ENCODE measurements at regions not wholly inside any gene's neighbourhood (a gene's known extent, or its start where the extent isn't known, plus 50 kb on each side); places are given as distances from the start of the nearest gene placed in this dataset.

DNA sequence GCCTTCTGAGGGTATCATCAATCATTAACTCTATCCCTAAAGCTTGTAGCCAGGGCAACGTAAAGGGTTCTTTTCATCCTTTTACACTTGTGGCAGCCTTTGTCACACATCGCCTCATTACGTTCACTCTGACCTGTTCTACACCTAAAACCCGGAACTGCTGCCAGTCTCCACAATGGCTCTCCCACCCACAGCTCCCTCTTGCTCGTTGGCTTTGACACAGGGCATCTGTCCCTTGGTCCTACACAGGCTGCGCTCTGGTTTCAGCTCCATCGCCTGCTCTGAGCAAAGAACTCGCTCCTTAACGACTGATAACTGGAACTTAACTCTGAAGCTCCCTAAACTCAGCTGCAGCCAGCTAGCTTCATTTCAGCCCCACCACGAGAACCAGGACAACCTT, 112.8 kb upstream of the CTNND2 start:
- H3K4me1 ChIP-seq: no peaks in the 10 kb centered on the region
- no peak for TF ChIP-seq Cebpa-rat (IDR thresholded peaks at IDR 0.05)
- H3K36me3 ChIP-seq: no peaks in the 10 kb centered on the region
- H3K9ac ChIP-seq: no peak overlapping the region
- H4K20me1 ChIP-seq: no peaks in the 10 kb centered on the region
- H3K4me3 ChIP-seq: no peak overlapping the region
- no peaks in the 10 kb centered on the region for H3K9me3 ChIP-seq (replicated peaks in 1 of 11)
- H3K27ac ChIP-seq: no peak overlapping the region
- no peak overlapping the region for H3K4me2 ChIP-seq
- no peaks in the 10 kb centered on the region for H3K27me3 ChIP-seq

- no peaks in the 10 kb centered on the region for H3K36me3 ChIP-seq
- no peaks in the 10 kb centered on the region for H4K20me1 ChIP-seq
- H3K4me3 ChIP-seq: no peak overlapping the region
- no peak overlapping the region for H3K4me2 ChIP-seq
- no peaks in the 10 kb centered on the region for H3K27me3 ChIP-seq
- no peaks in the 10 kb centered on the region for H3K9me3 ChIP-seq (replicated peaks in 1 of 11)
- H3K27ac ChIP-seq: no peak overlapping the region
- no peak for TF ChIP-seq Cebpa-rat (IDR thresholded peaks at IDR 0.05)
- no peak overlapping the region for H3K9ac ChIP-seq
- H3K4me1 ChIP-seq: no peaks in the 10 kb centered on the region
Measured at GRCh38 chr5:12016159-12016746, 112.0 kb upstream of the CTNND2 start.

DNA sequence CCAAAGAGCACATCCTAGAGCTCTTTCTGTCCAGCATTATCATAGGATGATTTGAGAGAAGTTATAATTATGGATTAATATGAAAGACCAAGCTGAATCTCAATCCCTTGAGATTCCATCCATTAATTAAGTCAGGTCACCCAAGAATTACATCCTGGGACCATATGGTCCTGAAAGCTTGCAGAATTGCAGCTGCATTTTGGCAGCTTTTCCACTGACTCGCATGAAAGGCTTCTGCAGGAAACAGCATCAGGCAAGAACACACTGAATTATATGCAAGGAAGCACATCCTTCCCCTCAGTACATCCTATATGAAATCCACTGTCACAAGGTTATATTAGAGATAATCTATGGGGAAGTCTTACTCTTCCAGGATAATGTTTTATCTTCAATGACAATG, 109.1 kb upstream of the CTNND2 start:
- no peaks in the 10 kb centered on the region for H4K20me1 ChIP-seq
- H3K4me1 ChIP-seq: no peaks in the 10 kb centered on the region
- no peaks in the 10 kb centered on the region for H3K27me3 ChIP-seq
- no peaks in the 10 kb centered on the region for H3K36me3 ChIP-seq
- H3K4me3 ChIP-seq: no peak overlapping the region
- H3K27ac ChIP-seq: no peak overlapping the region
- no peak for TF ChIP-seq Cebpa-rat (IDR thresholded peaks at IDR 0.05)
- H3K9me3 ChIP-seq (replicated peaks in 1 of 11): peaks cover 6 to 12% (median 9%) of the 10 kb centered on the region in 11 experiments; a peak in 21 of 22 replicates
- no peak overlapping the region for H3K4me2 ChIP-seq
- no peak overlapping the region for H3K9ac ChIP-seq

- H4K20me1 ChIP-seq: no peaks in the 10 kb centered on the region
- H3K4me1 ChIP-seq: peaks cover 0 to 7% (median 0%) of the 10 kb centered on the region in 10 experiments; a peak in 2 of 20 replicates
- no peak overlapping the region for H3K27ac ChIP-seq
- H3K4me3 ChIP-seq: no peak overlapping the region
- peaks cover 0 to 14% (median 6%) of the 10 kb centered on the region in 11 experiments; a peak in 12 of 22 replicates for H3K9me3 ChIP-seq (replicated peaks in 1 of 11)
- H3K9ac ChIP-seq: no peak overlapping the region
- no peak overlapping the region for H3K4me2 ChIP-seq
- H3K36me3 ChIP-seq: no peaks in the 10 kb centered on the region
- no peaks in the 10 kb centered on the region for H3K27me3 ChIP-seq
- TF ChIP-seq Cebpa-rat (IDR thresholded peaks at IDR 0.05): no peak
Measured at GRCh38 chr5:12003680-12004079, 99.4 kb upstream of the CTNND2 start.

GRCh38 chr5:11998397-11998796, 94.2 kb upstream of the CTNND2 start:
- H3K27ac ChIP-seq: no peak overlapping the region
- H3K9ac ChIP-seq: no peak overlapping the region
- H3K4me1 ChIP-seq: peaks cover 0 to 16% (median 0%) of the 10 kb centered on the region in 10 experiments; a peak in 2 of 20 replicates
- no peaks in the 10 kb centered on the region for H3K27me3 ChIP-seq
- no peaks in the 10 kb centered on the region for H3K36me3 ChIP-seq
- 0 out of 22 replicates have a peak overlapping the region, but pooled peaks of 1 of the 11 experiments have one; percentile 27 for H3K4me2 ChIP-seq
- no peak for TF ChIP-seq Cebpa-rat (IDR thresholded peaks at IDR 0.05)
- H4K20me1 ChIP-seq: no peaks in the 10 kb centered on the region
- H3K4me3 ChIP-seq: no peak overlapping the region
- no peaks in the 10 kb centered on the region; a peak in 1 of 22 replicates for H3K9me3 ChIP-seq (replicated peaks in 1 of 11)

DNA sequence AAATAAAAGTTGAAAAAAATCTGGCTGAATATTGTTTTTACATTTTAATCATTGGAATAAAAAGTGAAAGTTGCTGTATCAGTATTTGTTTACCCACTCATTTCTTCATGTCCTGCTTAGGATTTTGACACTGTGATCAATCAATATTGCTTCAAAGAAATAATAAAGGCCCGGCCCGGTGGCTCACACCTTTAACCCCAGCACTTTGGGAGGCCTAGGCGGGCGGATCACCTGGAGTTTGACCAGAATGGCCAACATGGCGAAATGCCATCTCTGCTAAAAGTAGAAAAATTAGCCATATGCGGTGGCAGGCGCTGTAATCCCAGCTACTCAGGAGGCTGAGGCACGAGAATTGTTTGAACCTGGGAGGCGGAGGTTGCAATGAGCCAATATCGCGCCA, 93.7 kb upstream of the CTNND2 start:
- Histone ChIP-seq H3K27me3 (no peaks in the 10 kb centered on the region), H3K36me3 (no peaks in the 10 kb centered on the region), H3K27ac (no peak overlapping the region), H3K4me2 (0 out of 22 replicates have a peak overlapping the region, but pooled peaks of 1 of the 11 experiments have one; percentile 27), H3K4me1 (peaks cover 0 to 16% (median 0%) of the 10 kb centered on the region in 10 experiments; a peak in 2 of 20 replicates), H4K20me1 (no peaks in the 10 kb centered on the region), H3K9me3 (replicated peaks in 1 of 11) (no peaks in the 10 kb centered on the region; a peak in 1 of 22 replicates), H3K9ac (no peak overlapping the region), H3K4me3 (no peak overlapping the region)
- TF ChIP-seq Cebpa-rat (IDR thresholded peaks at IDR 0.05): no peak

- no peaks in the 10 kb centered on the region for H3K36me3 ChIP-seq
- H3K27ac ChIP-seq: no peak overlapping the region
- no peak overlapping the region for H3K9ac ChIP-seq
- no peak overlapping the region for H3K4me2 ChIP-seq
- no peaks in the 10 kb centered on the region for H4K20me1 ChIP-seq
- no peak overlapping the region for H3K4me3 ChIP-seq
- H3K9me3 ChIP-seq (replicated peaks in 1 of 11): no peaks in the 10 kb centered on the region
- H3K4me1 ChIP-seq: no peaks in the 10 kb centered on the region
- H3K27me3 ChIP-seq: no peaks in the 10 kb centered on the region
- TF ChIP-seq Cebpa-rat (IDR thresholded peaks at IDR 0.05): no peak
Measured at GRCh38 chr5:11992518-11992917, 88.3 kb upstream of the CTNND2 start.

DNA sequence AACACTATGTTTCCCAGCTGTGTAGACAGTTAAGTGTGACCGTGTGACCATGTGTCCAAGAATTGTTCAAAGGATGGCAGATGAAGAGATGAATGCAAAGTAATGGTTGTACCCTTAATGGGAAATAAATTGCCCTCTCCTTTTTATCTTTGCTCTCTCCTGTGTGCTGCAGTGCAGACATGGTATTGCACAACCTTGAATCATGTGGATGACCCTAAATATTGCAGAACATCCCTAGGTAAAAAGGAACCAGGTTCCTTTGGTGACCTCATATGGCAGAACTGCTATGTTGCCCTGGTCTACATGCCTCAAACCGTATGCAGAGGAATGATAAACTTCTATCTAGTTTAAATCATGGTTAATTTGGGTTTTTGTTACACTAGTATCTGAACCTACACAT, 81.7 kb upstream of the CTNND2 start:
- no peak overlapping the region for H3K4me3 ChIP-seq
- no peaks in the 10 kb centered on the region for H3K4me1 ChIP-seq
- H3K9me3 ChIP-seq (replicated peaks in 1 of 11): no peaks in the 10 kb centered on the region
- no peak overlapping the region for H3K9ac ChIP-seq
- no peaks in the 10 kb centered on the region for H4K20me1 ChIP-seq
- no peaks in the 10 kb centered on the region for H3K36me3 ChIP-seq
- TF ChIP-seq Cebpa-rat (IDR thresholded peaks at IDR 0.05): peak in 1 of 11 experiments; percentile 50; a peak in 1 of 22 replicates
- no peaks in the 10 kb centered on the region for H3K27me3 ChIP-seq
- H3K27ac ChIP-seq: no peak overlapping the region
- H3K4me2 ChIP-seq: no peak overlapping the region

DNA sequence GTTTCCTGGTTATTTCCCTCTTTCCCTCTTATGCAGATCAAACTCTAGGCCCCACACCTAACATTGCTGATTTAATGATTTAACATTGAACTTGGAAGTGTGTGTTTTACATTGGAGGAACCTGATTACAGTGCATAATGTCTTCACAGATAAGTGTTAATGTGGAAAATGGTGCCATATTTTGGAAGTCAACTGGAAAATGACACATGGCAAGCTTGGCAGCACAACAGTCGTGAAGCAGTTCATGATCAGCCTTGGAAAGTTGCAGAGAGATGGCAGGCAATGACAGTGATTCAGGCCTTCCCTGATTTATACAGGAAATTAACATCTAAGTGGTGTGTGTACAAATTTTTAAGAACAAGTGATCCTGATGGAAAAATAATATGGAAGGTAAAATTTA, 80.0 kb upstream of the CTNND2 start:
- Histone ChIP-seq H4K20me1 (no peaks in the 10 kb centered on the region), H3K9ac (no peak overlapping the region), H3K27ac (no peak overlapping the region), H3K36me3 (no peaks in the 10 kb centered on the region), H3K4me1 (no peaks in the 10 kb centered on the region), H3K27me3 (no peaks in the 10 kb centered on the region), H3K4me2 (no peak overlapping the region), H3K9me3 (replicated peaks in 1 of 11) (no peaks in the 10 kb centered on the region), H3K4me3 (no peak overlapping the region)
- no peak for TF ChIP-seq Cebpa-rat (IDR thresholded peaks at IDR 0.05)

DNA sequence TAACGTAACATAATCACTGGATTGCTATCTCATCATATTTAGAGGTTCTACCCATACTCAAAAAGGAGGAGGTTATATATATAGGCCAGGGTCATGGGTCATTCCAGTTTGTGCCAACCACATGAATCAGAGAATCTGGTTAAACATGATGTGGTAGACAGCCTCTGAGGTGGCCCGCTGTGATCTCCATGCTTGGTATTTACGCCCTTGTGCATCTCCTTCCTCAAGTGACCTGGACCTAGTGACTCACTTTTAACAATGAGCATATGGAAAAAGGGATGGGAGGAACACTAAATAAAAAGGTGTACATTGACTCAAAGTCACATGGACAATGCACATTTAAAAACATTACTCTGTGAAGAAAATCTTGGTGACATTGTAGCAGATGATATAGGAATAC, 77.7 kb upstream of the CTNND2 start:
- no peaks in the 10 kb centered on the region for H3K36me3 ChIP-seq
- H3K27me3 ChIP-seq: no peaks in the 10 kb centered on the region
- H3K4me1 ChIP-seq: no peaks in the 10 kb centered on the region
- no peaks in the 10 kb centered on the region for H4K20me1 ChIP-seq
- no peak for TF ChIP-seq Cebpa-rat (IDR thresholded peaks at IDR 0.05)
- H3K4me2 ChIP-seq: no peak overlapping the region
- no peak overlapping the region for H3K4me3 ChIP-seq
- no peak overlapping the region for H3K27ac ChIP-seq
- no peak overlapping the region for H3K9ac ChIP-seq
- H3K9me3 ChIP-seq (replicated peaks in 1 of 11): no peaks in the 10 kb centered on the region
